ENCODE measurements at regions not wholly inside any gene's neighbourhood (a gene's known extent, or its start where the extent isn't known, plus 50 kb on each side); places are given as distances from the start of the nearest gene placed in this dataset.

GRCh38 chr1:76715474-76715873 lies 151.8 kb upstream of the ST6GALNAC5 start:
- H3K4me3 ChIP-seq (ENCODE audit: insufficient read depth in 1 of 2, low read depth in 1 of 2, low read length in 2 of 2) = no peak overlapping the region
- H2AFZ ChIP-seq (ENCODE audit: low read depth, low read length) = no peak overlapping the region
- H3K27ac ChIP-seq (ENCODE audit: low read length, poor library complexity, severe bottlenecking) = no peak overlapping the region
- H3K4me2 ChIP-seq (ENCODE audit: low read length, poor library complexity, severe bottlenecking) = no peak overlapping the region
- H3K14ac ChIP-seq (ENCODE audit: low read length in 2 of 2) = no peak overlapping the region
- H3K4ac ChIP-seq (ENCODE audit: low read depth in 1 of 2, low read length in 2 of 2) = no peak overlapping the region
- H3K9me3 ChIP-seq (ENCODE audit: control insufficient read depth, low read length) = no peaks in the 10 kb centered on the region
- no peaks in the 10 kb centered on the region for H3K79me1 ChIP-seq (replicated peaks; ENCODE audit: low read length, poor library complexity, severe bottlenecking)
- H3K18ac ChIP-seq (ENCODE audit: low read depth in 1 of 2, low read length in 2 of 2) = no peak overlapping the region
- H3K36me3 ChIP-seq (ENCODE audit: control insufficient read depth in 1 of 2, insufficient read depth in 2 of 2, low read depth in 1 of 2, low read length in 2 of 2) = no peaks in the 10 kb centered on the region
- H3K27me3 ChIP-seq (ENCODE audit: control insufficient read depth in 1 of 2, insufficient read depth in 1 of 2, low read length in 2 of 2) = no peaks in the 10 kb centered on the region
- no peak overlapping the region for H4K91ac ChIP-seq (ENCODE audit: low read length)
- no peak overlapping the region for H2BK5ac ChIP-seq (ENCODE audit: low read depth, low read length, poor library complexity, severe bottlenecking)
- no peak overlapping the region for H3K23ac ChIP-seq (ENCODE audit: low read length in 2 of 2)
- WGBS = 75% methylated on average over 1 of the region's 1 CpG
- DNase-seq = no peak
- H4K8ac ChIP-seq (ENCODE audit: low read length) = no peak overlapping the region
- H3K4me1 ChIP-seq (ENCODE audit: control insufficient read depth, insufficient read depth, low read depth, low read length) = no peaks in the 10 kb centered on the region
- no peak overlapping the region for H2BK120ac ChIP-seq (ENCODE audit: low read depth, low read length)
- no peak overlapping the region for H2BK12ac ChIP-seq (ENCODE audit: low read length in 2 of 2)
- no peak overlapping the region for H3K9ac ChIP-seq (ENCODE audit: low read length)
- no peak overlapping the region for H2AK5ac ChIP-seq (ENCODE audit: low read length, severe bottlenecking)
- no peak overlapping the region for H2BK15ac ChIP-seq (ENCODE audit: low read depth, poor library complexity, severe bottlenecking)

- Histone ChIP-seq H3K36me3 (ENCODE audit: control insufficient read depth in 1 of 2, insufficient read depth in 2 of 2, low read depth in 1 of 2, low read length in 2 of 2) (no peaks in the 10 kb centered on the region), H3K4me3 (ENCODE audit: insufficient read depth in 1 of 2, low read depth in 1 of 2, low read length in 2 of 2) (no peak overlapping the region), H2BK120ac (ENCODE audit: low read depth, low read length) (no peak overlapping the region), H3K4ac (ENCODE audit: low read depth in 1 of 2, low read length in 2 of 2) (no peak overlapping the region), H2BK15ac (ENCODE audit: low read depth, poor library complexity, severe bottlenecking) (no peak overlapping the region), H2BK5ac (ENCODE audit: low read depth, low read length, poor library complexity, severe bottlenecking) (no peak overlapping the region), H3K4me1 (ENCODE audit: control insufficient read depth, insufficient read depth, low read depth, low read length) (no peaks in the 10 kb centered on the region), H3K9ac (ENCODE audit: low read length) (no peak overlapping the region), H3K18ac (ENCODE audit: low read depth in 1 of 2, low read length in 2 of 2) (no peak overlapping the region), H4K91ac (ENCODE audit: low read length) (no peak overlapping the region), H2AK5ac (ENCODE audit: low read length, severe bottlenecking) (no peak overlapping the region), H2AFZ (ENCODE audit: low read depth, low read length) (no peak overlapping the region), H3K27ac (ENCODE audit: low read length, poor library complexity, severe bottlenecking) (no peak overlapping the region), H4K8ac (ENCODE audit: low read length) (no peak overlapping the region), H3K27me3 (ENCODE audit: control insufficient read depth in 1 of 2, insufficient read depth in 1 of 2, low read length in 2 of 2) (no peaks in the 10 kb centered on the region), H3K79me1 (replicated peaks; ENCODE audit: low read length, poor library complexity, severe bottlenecking) (no peaks in the 10 kb centered on the region), H2BK12ac (ENCODE audit: low read length in 2 of 2) (no peak overlapping the region), H3K14ac (ENCODE audit: low read length in 2 of 2) (no peak overlapping the region), H3K4me2 (ENCODE audit: low read length, poor library complexity, severe bottlenecking) (no peak overlapping the region), H3K23ac (ENCODE audit: low read length in 2 of 2) (no peak overlapping the region), H3K9me3 (ENCODE audit: control insufficient read depth, low read length) (no peaks in the 10 kb centered on the region)
- no peak for DNase-seq
Observed at GRCh38 chr1:76723949-76724348, 143.3 kb upstream of the ST6GALNAC5 start.

- Histone ChIP-seq H3K9me3 (ENCODE audit: control insufficient read depth, low read length) (no peaks in the 10 kb centered on the region), H2BK15ac (ENCODE audit: low read depth, poor library complexity, severe bottlenecking) (no peak overlapping the region), H3K14ac (ENCODE audit: low read length in 2 of 2) (no peak overlapping the region), H3K23ac (ENCODE audit: low read length in 2 of 2) (no peak overlapping the region), H3K4me2 (ENCODE audit: low read length, poor library complexity, severe bottlenecking) (no peak overlapping the region), H3K79me1 (replicated peaks; ENCODE audit: low read length, poor library complexity, severe bottlenecking) (no peaks in the 10 kb centered on the region), H3K36me3 (ENCODE audit: control insufficient read depth in 1 of 2, insufficient read depth in 2 of 2, low read depth in 1 of 2, low read length in 2 of 2) (no peaks in the 10 kb centered on the region), H4K8ac (ENCODE audit: low read length) (no peak overlapping the region), H4K91ac (ENCODE audit: low read length) (no peak overlapping the region), H2BK120ac (ENCODE audit: low read depth, low read length) (no peak overlapping the region), H3K4me1 (ENCODE audit: control insufficient read depth, insufficient read depth, low read depth, low read length) (no peaks in the 10 kb centered on the region), H3K4me3 (ENCODE audit: insufficient read depth in 1 of 2, low read depth in 1 of 2, low read length in 2 of 2) (no peak overlapping the region), H3K27ac (ENCODE audit: low read length, poor library complexity, severe bottlenecking) (no peak overlapping the region), H2AK5ac (ENCODE audit: low read length, severe bottlenecking) (no peak overlapping the region), H2BK5ac (ENCODE audit: low read depth, low read length, poor library complexity, severe bottlenecking) (no peak overlapping the region), H3K4ac (ENCODE audit: low read depth in 1 of 2, low read length in 2 of 2) (no peak overlapping the region), H3K18ac (ENCODE audit: low read depth in 1 of 2, low read length in 2 of 2) (no peak overlapping the region), H2AFZ (ENCODE audit: low read depth, low read length) (no peak overlapping the region), H3K9ac (ENCODE audit: low read length) (no peak overlapping the region), H3K27me3 (ENCODE audit: control insufficient read depth in 1 of 2, insufficient read depth in 1 of 2, low read length in 2 of 2) (no peaks in the 10 kb centered on the region), H2BK12ac (ENCODE audit: low read length in 2 of 2) (no peak overlapping the region)
- no peak for DNase-seq
- WGBS = 81% methylated on average over 2 of the region's 3 CpGs
Observed at GRCh38 chr1:76724816-76725215, 142.5 kb upstream of the ST6GALNAC5 start.

- no peak overlapping the region for H3K4me2 ChIP-seq (ENCODE audit: low read length, poor library complexity, severe bottlenecking)
- no peaks in the 10 kb centered on the region for H3K36me3 ChIP-seq (ENCODE audit: control insufficient read depth in 1 of 2, insufficient read depth in 2 of 2, low read depth in 1 of 2, low read length in 2 of 2)
- no peak overlapping the region for H3K14ac ChIP-seq (ENCODE audit: low read length in 2 of 2)
- H2BK12ac ChIP-seq (ENCODE audit: low read length in 2 of 2) = no peak overlapping the region
- H2AK5ac ChIP-seq (ENCODE audit: low read length, severe bottlenecking) = no peak overlapping the region
- no peak overlapping the region for H2BK15ac ChIP-seq (ENCODE audit: low read depth, poor library complexity, severe bottlenecking)
- 88% methylated on average over 4 of the region's 5 CpGs for WGBS
- H2AFZ ChIP-seq (ENCODE audit: low read depth, low read length) = no peak overlapping the region
- no peak overlapping the region for H4K8ac ChIP-seq (ENCODE audit: low read length)
- H3K27ac ChIP-seq (ENCODE audit: low read length, poor library complexity, severe bottlenecking) = no peak overlapping the region
- no peaks in the 10 kb centered on the region for H3K27me3 ChIP-seq (ENCODE audit: control insufficient read depth in 1 of 2, insufficient read depth in 1 of 2, low read length in 2 of 2)
- H3K23ac ChIP-seq (ENCODE audit: low read length in 2 of 2) = no peak overlapping the region
- no peak overlapping the region for H3K9ac ChIP-seq (ENCODE audit: low read length)
- H3K4me3 ChIP-seq (ENCODE audit: insufficient read depth in 1 of 2, low read depth in 1 of 2, low read length in 2 of 2) = no peak overlapping the region
- no peak overlapping the region for H2BK120ac ChIP-seq (ENCODE audit: low read depth, low read length)
- H3K4ac ChIP-seq (ENCODE audit: low read depth in 1 of 2, low read length in 2 of 2) = no peak overlapping the region
- H3K18ac ChIP-seq (ENCODE audit: low read depth in 1 of 2, low read length in 2 of 2) = no peak overlapping the region
- H2BK5ac ChIP-seq (ENCODE audit: low read depth, low read length, poor library complexity, severe bottlenecking) = no peak overlapping the region
- no peaks in the 10 kb centered on the region for H3K4me1 ChIP-seq (ENCODE audit: control insufficient read depth, insufficient read depth, low read depth, low read length)
- no peak for DNase-seq
- no peaks in the 10 kb centered on the region for H3K9me3 ChIP-seq (ENCODE audit: control insufficient read depth, low read length)
- no peak overlapping the region for H4K91ac ChIP-seq (ENCODE audit: low read length)
- H3K79me1 ChIP-seq (replicated peaks; ENCODE audit: low read length, poor library complexity, severe bottlenecking) = no peaks in the 10 kb centered on the region
Observed at GRCh38 chr1:76725864-76726619, 141.2 kb upstream of the ST6GALNAC5 start.
